ENCODE measurements at regions not wholly inside any gene's neighbourhood (a gene's known extent, or its start where the extent isn't known, plus 50 kb on each side); places are given as distances from the start of the nearest gene placed in this dataset.
"Not testable (repeated sequence)": the region's sequence is repeated elsewhere in the genome, so short reads cannot be mapped to it uniquely, and the experiment has no call there.

DNA sequence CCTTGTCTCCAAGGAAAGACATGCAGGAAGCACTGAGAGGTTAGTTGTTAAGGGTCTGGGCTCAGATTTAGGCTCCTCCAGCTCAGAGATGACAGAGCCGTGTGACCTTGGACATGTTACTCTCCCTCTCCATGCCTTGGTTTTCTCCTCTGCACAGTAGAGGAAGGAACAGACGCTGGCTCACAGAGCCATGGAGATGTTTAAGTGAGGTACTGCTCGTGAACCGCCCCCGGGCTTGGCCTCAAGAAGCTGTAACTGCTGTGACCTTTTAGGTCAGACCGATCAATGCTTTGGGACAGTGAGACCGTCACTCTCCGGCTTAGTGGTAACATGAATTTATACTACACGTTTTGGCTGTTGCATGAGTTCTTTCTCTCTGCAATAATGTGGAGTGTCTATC is 197.4 kb downstream of the C16orf95 start:
- Histone ChIP-seq H3K36me3 (no peaks in the 10 kb centered on the region), H3K9me3 (no peaks in the 10 kb centered on the region), H3K27me3 (no peaks in the 10 kb centered on the region), H3K4me1 (no peaks in the 10 kb centered on the region), H3K27ac (no peak overlapping the region), H3K4me3 (no peak overlapping the region)
- DNase-seq (ENCODE audit: extremely low spot score in 2 of 2), result no peak
- intact Hi-C loops (cut with DNase I), result no loop called here
- TF ChIP-seq POLR2AphosphoS5 (IDR thresholded peaks at IDR 0.05; ENCODE audit: insufficient read depth in 1 of 2, low read depth in 1 of 2) (no peak), CTCF (IDR thresholded peaks at IDR 0.05) (no peak), POLR2A (IDR thresholded peaks at IDR 0.05) (no peak)

DNA sequence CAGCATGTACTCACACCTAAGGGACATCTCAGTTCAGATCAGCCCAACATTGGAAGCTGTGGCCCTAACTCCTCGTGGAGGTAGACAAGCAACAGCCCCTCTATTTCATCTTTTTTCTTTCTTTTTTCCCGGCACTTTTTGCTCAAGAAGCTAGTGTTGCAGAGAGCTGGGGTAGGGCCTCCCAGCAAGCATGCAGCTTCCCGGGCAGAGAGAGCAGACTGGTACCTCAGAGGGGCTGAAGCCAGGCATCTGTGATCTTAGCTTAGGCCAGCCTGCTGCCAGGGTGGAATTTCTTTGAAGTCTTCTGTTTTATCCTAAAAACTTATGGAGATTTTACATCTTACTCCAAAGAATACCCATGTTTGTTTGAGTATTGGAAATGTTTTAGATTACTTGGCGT is 195.4 kb downstream of the C16orf95 start:
- Histone ChIP-seq H3K4me1 (peaks cover 6% of the 10 kb centered on the region), H3K36me3 (no peaks in the 10 kb centered on the region), H3K4me3 (no peak overlapping the region), H3K27me3 (no peaks in the 10 kb centered on the region), H3K27ac (no peak overlapping the region), H3K9me3 (no peaks in the 10 kb centered on the region)
- TF ChIP-seq POLR2A (IDR thresholded peaks at IDR 0.05), result no peak
- TF ChIP-seq POLR2AphosphoS5 (IDR thresholded peaks at IDR 0.05; ENCODE audit: insufficient read depth in 1 of 2, low read depth in 1 of 2), result no peak
- no peak for TF ChIP-seq CTCF (IDR thresholded peaks at IDR 0.05)
- no peak for DNase-seq (ENCODE audit: extremely low spot score in 2 of 2)
- intact Hi-C loops (cut with DNase I), result no loop called here

DNA sequence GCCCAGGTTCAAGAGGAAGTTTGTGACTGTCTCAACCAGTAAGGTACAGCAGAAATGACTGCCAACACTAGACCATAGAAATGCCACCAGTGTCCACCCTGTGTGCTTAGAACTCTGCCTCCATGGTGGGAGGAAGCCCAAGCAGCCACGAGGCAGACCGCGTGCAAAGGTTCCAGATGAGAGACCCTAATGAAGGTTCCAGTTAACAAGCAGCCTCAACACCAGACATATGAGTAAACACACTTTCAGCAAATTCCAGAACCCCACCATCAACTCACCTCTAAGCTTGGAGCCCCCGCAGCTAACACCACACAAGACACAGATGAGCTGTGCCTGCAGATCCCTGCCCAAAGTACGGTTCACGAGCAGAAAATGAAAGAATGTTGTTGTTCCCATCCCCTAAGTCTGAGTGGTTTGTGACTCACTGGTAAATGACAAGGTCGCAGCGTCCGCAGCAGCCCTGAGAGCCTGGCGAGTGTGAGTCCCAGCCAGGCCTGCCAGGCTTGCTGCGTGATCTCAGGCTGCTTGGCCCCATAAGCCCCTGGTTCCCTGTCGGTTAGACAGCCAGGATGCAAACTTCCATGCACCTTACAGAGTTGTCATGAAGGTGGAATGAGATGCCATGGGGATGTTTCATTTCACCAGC is 193.7 kb downstream of the C16orf95 start:
- no peaks in the 10 kb centered on the region for H3K27me3 ChIP-seq
- no peaks in the 10 kb centered on the region for H3K9me3 ChIP-seq
- no peaks in the 10 kb centered on the region for H3K36me3 ChIP-seq
- DNase-seq (ENCODE audit: extremely low spot score in 2 of 2), result no peak
- H3K4me3 ChIP-seq, result no peak overlapping the region
- no peak overlapping the region for H3K27ac ChIP-seq
- peaks cover 14% of the 10 kb centered on the region for H3K4me1 ChIP-seq
- TF ChIP-seq POLR2AphosphoS5 (IDR thresholded peaks at IDR 0.05; ENCODE audit: insufficient read depth in 1 of 2, low read depth in 1 of 2) (no peak), POLR2A (IDR thresholded peaks at IDR 0.05) (no peak), CTCF (IDR thresholded peaks at IDR 0.05) (no peak)
- intact Hi-C loops (cut with DNase I), result no loop called here

DNA sequence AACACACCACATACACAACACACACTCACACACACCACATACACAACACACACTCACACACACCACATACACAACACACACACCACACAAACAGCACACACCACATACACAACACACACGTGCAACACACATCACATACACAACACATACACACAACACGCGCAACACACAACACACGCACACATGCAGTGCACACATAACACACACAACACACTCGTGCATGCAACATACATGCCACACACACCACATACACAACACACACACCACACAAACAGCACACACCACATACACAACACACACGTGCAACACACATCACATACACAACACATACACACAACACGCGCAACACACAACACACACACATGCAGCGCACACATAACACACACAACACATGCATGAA is 192.8 kb downstream of the C16orf95 start:
- H3K27ac ChIP-seq; H3K4me3 ChIP-seq; intact Hi-C loops (cut with DNase I); H3K9me3 ChIP-seq; H3K36me3 ChIP-seq; DNase-seq (ENCODE audit: extremely low spot score in 2 of 2); H3K27me3 ChIP-seq: not testable (repeated sequence)
- H3K4me1 ChIP-seq, result peaks cover 14% of the 10 kb centered on the region

DNA sequence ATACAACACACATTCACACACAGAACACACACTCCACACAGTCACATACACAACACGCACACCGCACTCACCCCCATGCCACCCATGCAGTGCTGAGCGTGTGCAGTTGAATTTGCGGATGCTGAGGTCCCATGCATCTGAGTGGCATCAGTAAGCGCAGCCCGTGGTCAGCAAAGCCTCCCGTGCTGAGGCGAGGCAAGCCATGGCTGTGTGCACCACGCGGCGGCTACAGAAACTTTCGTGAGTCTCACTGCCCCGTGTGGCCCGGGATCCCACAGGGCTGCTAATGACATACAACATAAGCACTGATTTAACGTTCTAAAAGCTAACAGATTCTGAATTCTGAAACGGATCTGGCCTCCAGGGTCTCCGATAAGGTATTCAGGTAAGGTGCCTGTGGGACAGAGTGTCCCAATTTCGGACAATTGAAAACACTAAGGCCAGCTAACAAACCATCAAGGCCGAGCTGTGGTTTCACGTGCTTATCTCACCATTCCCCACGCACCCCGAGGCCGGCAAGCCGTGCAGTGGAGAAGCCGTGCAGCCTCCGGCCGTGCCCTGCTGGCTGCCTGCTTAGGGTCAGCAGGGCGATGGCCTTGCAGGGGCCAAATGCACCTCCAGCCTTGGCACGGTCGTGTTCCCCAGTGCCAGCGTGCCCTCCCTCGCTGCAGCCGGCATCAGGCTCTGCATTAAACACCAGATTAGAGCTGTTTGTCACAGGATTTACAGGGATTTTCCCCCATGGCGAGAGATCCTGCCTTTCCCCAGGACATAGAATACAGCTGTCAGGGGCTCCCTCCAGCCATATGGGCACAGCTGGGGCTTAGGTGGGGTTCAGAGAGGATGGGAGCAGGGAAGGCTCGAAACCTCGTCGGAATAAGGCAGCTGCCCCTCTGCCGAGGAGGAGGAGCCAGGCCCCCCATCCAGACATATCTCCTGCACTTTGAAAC is 191.7 kb downstream of the C16orf95 start:
- Histone ChIP-seq H3K9me3 (no peaks in the 10 kb centered on the region), H3K27me3 (no peaks in the 10 kb centered on the region), H3K27ac (no peak overlapping the region), H3K36me3 (no peaks in the 10 kb centered on the region), H3K4me1 (peaks cover 14% of the 10 kb centered on the region), H3K4me3 (no peak overlapping the region)
- intact Hi-C loops (cut with DNase I), result no loop called here
- no peak for TF ChIP-seq POLR2A (IDR thresholded peaks at IDR 0.05)
- no peak for TF ChIP-seq POLR2AphosphoS5 (IDR thresholded peaks at IDR 0.05; ENCODE audit: insufficient read depth in 1 of 2, low read depth in 1 of 2)
- DNase-seq (ENCODE audit: extremely low spot score in 2 of 2), result no peak

Measured in vagina (tissue), 2 donors.